Vagina (tissue), 2 donors: ENCODE measurements at regions not wholly inside any gene's neighbourhood (a gene's known extent, or its start where the extent isn't known, plus 50 kb on each side); places are given as distances from the start of the nearest gene placed in this dataset.

Source experiments
- POLR2AphosphoS5 ChIP-seq, 2 donors: sonication (generic); formaldehyde crosslinking; IDR thresholded peaks; one replicate each; pipeline ENCODE4 v1.9.0; 2017; ENCODE audit warnings: antibody characterized with exemption in 2 of 2, mild to moderate bottlenecking in 2 of 2, low read depth in 1 of 2; ENCODE audit not compliant: insufficient read depth in 1 of 2
- TF ChIP-seq, protein P1 (sequence below), 3 experiments: fragments of 450-650 bp in 2 of 3; fragments of 200-600 bp in 1 of 3; sonication (generic) in 1 of 3; IDR thresholded peaks; one replicate each; pipeline ENCODE4 v1.5.1; 2017 to 2019; ENCODE audit warnings: antibody characterized with exemption in 3 of 3, mild to moderate bottlenecking in 2 of 3, moderate library complexity in 2 of 3

DNA sequence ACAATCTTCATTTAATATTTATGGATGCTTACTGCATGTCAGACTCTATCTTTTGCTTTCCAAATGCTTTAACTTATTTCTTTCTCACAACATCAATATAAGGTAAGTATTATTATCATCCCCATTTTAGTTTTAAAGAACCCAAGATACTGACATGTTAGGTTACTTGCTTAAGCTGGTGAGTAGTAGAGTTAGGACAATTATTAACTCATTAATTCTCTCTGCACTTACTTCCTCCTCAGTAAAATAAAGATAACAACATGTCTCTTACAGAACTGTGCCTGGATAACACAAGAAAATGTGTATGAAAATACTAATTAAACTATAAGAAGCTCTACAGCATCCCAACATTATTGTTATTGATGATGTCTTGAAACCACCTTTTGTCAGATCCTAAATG is 359.1 kb upstream of the CHST9 start:
- TF ChIP-seq, protein P1, sequence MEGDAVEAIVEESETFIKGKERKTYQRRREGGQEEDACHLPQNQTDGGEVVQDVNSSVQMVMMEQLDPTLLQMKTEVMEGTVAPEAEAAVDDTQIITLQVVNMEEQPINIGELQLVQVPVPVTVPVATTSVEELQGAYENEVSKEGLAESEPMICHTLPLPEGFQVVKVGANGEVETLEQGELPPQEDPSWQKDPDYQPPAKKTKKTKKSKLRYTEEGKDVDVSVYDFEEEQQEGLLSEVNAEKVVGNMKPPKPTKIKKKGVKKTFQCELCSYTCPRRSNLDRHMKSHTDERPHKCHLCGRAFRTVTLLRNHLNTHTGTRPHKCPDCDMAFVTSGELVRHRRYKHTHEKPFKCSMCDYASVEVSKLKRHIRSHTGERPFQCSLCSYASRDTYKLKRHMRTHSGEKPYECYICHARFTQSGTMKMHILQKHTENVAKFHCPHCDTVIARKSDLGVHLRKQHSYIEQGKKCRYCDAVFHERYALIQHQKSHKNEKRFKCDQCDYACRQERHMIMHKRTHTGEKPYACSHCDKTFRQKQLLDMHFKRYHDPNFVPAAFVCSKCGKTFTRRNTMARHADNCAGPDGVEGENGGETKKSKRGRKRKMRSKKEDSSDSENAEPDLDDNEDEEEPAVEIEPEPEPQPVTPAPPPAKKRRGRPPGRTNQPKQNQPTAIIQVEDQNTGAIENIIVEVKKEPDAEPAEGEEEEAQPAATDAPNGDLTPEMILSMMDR (IDR thresholded peaks at IDR 0.05), result no peak
- no peak for TF ChIP-seq POLR2AphosphoS5 (IDR thresholded peaks at IDR 0.05; ENCODE audit: insufficient read depth in 1 of 2, low read depth in 1 of 2)
